ENCODE measurements at regions not wholly inside any gene's neighbourhood (a gene's known extent, or its start where the extent isn't known, plus 50 kb on each side); places are given as distances from the start of the nearest gene placed in this dataset.
"Not testable (repeated sequence)": the region's sequence is repeated elsewhere in the genome, so short reads cannot be mapped to it uniquely, and the experiment has no call there.

- H3K4me3 ChIP-seq (ENCODE audit: low read length) = no peak overlapping the region
- H3K4me1 ChIP-seq (ENCODE audit: insufficient read depth, low read length) = no peaks in the 10 kb centered on the region
- H3K9me3 ChIP-seq (ENCODE audit: low read depth, low read length) = no peaks in the 10 kb centered on the region
- no peaks in the 10 kb centered on the region for H3K27me3 ChIP-seq (ENCODE audit: insufficient read depth, low read length)
Measured at GRCh38 chr9:30928045-30928444, 1456.4 kb upstream of the ACO1 start.

DNA sequence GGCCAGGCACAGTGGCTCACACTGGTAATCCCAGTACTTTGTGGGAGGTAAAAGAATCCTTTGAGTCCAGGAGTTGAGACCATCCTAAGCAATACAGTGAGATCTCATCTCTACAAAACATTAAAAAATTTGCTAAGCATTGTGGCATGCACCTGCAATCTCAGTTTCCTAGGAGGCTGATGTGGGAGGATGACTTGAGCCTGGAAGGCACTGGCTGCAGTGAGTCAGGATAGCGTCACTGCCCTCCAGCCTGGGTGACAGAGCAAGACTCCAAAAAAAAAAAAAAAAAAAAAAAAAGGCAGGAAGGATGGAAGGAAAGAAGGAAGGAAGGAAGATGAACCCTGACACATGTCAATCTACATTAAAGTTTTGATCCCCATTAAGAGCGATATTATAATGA is 1452.2 kb upstream of the ACO1 start:
- H3K4me1 ChIP-seq (ENCODE audit: insufficient read depth, low read length) = no peaks in the 10 kb centered on the region
- no peaks in the 10 kb centered on the region for H3K9me3 ChIP-seq (ENCODE audit: low read depth, low read length)
- no peaks in the 10 kb centered on the region for H3K27me3 ChIP-seq (ENCODE audit: insufficient read depth, low read length)
- H3K4me3 ChIP-seq (ENCODE audit: low read length) = no peak overlapping the region

GRCh38 chr9:30935730-30936129 is 1448.7 kb upstream of the ACO1 start:
- H3K27me3 ChIP-seq (ENCODE audit: insufficient read depth, low read length) = no peaks in the 10 kb centered on the region
- no peaks in the 10 kb centered on the region for H3K9me3 ChIP-seq (ENCODE audit: low read depth, low read length)
- no peaks in the 10 kb centered on the region for H3K4me1 ChIP-seq (ENCODE audit: insufficient read depth, low read length)
- H3K4me3 ChIP-seq (ENCODE audit: low read length) = no peak overlapping the region

DNA sequence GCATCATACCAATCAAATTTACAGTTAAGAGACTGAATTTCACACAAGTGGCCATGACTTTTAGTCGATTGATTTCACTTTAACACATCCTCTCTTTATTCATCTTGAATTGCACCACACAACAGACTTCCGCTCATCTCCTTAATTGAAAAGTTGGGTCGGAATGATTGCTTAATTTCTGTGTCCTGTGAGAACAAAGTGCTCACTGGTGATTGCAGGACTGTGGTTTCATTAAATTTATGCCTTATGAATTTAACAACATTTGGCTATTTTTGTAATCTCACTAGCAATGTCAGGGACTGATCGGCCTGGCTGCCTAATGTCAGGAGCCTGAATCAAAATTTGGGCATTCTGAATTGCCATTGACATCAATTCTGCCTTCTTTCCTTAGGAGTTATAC is 1447.3 kb upstream of the ACO1 start:
- no peaks in the 10 kb centered on the region for H3K4me1 ChIP-seq (ENCODE audit: insufficient read depth, low read length)
- no peaks in the 10 kb centered on the region for H3K9me3 ChIP-seq (ENCODE audit: low read depth, low read length)
- H3K27me3 ChIP-seq (ENCODE audit: insufficient read depth, low read length) = no peaks in the 10 kb centered on the region
- H3K4me3 ChIP-seq (ENCODE audit: low read length) = no peak overlapping the region

GRCh38 chr9:30942852-30943251 is 1441.6 kb upstream of the ACO1 start:
- not testable (repeated sequence) for H3K4me3 ChIP-seq (ENCODE audit: low read length)

GRCh38 chr9:30943446-30944224 is 1440.8 kb upstream of the ACO1 start:
- no peaks in the 10 kb centered on the region for H3K4me1 ChIP-seq (ENCODE audit: insufficient read depth, low read length)
- no peak overlapping the region for H3K4me3 ChIP-seq (ENCODE audit: low read length)
- H3K27me3 ChIP-seq (ENCODE audit: insufficient read depth, low read length) = no peaks in the 10 kb centered on the region
- no peaks in the 10 kb centered on the region for H3K9me3 ChIP-seq (ENCODE audit: low read depth, low read length)

More at GRCh38 chr9:30942852-30943251, 1441.6 kb upstream of the ACO1 start:
- H3K27me3 ChIP-seq (ENCODE audit: insufficient read depth, low read length); H3K4me1 ChIP-seq (ENCODE audit: insufficient read depth, low read length); H3K9me3 ChIP-seq (ENCODE audit: low read depth, low read length): not testable (repeated sequence)

GRCh38 chr9:30944225-30944569 is 1440.2 kb upstream of the ACO1 start:
- Histone ChIP-seq H3K9me3 (ENCODE audit: low read depth, low read length) (no peaks in the 10 kb centered on the region), H3K27me3 (ENCODE audit: insufficient read depth, low read length) (no peaks in the 10 kb centered on the region), H3K4me3 (ENCODE audit: low read length) (no peak overlapping the region), H3K4me1 (ENCODE audit: insufficient read depth, low read length) (no peaks in the 10 kb centered on the region)

- Histone ChIP-seq H3K4me1 (ENCODE audit: insufficient read depth, low read length) (no peaks in the 10 kb centered on the region), H3K9me3 (ENCODE audit: low read depth, low read length) (no peaks in the 10 kb centered on the region), H3K27me3 (ENCODE audit: insufficient read depth, low read length) (no peaks in the 10 kb centered on the region), H3K4me3 (ENCODE audit: low read length) (no peak overlapping the region)
Measured at GRCh38 chr9:30944741-30945280, 1439.6 kb upstream of the ACO1 start.

DNA sequence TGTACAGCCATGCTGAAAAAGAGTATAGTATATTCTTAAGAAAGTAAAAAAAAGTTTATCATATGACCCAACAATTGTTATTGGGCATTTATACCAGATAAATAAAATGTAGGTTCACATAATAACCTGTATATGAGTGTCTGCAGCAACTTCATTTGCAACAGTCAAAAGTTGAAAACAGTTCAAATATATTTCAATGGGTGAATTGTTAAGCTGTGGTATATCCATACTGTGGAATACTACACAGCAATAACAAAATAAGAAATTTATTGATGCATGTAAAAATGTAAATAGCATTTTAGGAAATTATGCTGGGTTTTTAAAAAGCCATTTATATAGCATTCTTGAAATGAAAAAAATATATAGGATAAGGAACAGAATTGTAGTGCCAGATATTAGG is 1420.1 kb upstream of the ACO1 start:
- Histone ChIP-seq H3K9me3 (ENCODE audit: low read depth, low read length) (no peaks in the 10 kb centered on the region), H3K4me1 (ENCODE audit: insufficient read depth, low read length) (no peaks in the 10 kb centered on the region), H3K27me3 (ENCODE audit: insufficient read depth, low read length) (no peaks in the 10 kb centered on the region), H3K4me3 (ENCODE audit: low read length) (no peak overlapping the region)

- no peaks in the 10 kb centered on the region for H3K9me3 ChIP-seq (ENCODE audit: low read depth, low read length)
- H3K4me1 ChIP-seq (ENCODE audit: insufficient read depth, low read length) = no peaks in the 10 kb centered on the region
- H3K4me3 ChIP-seq (ENCODE audit: low read length) = no peak overlapping the region
- no peaks in the 10 kb centered on the region for H3K27me3 ChIP-seq (ENCODE audit: insufficient read depth, low read length)
Measured at GRCh38 chr9:30967476-30967875, 1417.0 kb upstream of the ACO1 start.

- no peak overlapping the region for H3K4me3 ChIP-seq (ENCODE audit: low read length)
- no peaks in the 10 kb centered on the region for H3K9me3 ChIP-seq (ENCODE audit: low read depth, low read length)
- no peaks in the 10 kb centered on the region for H3K27me3 ChIP-seq (ENCODE audit: insufficient read depth, low read length)
- H3K4me1 ChIP-seq (ENCODE audit: insufficient read depth, low read length) = no peaks in the 10 kb centered on the region
Measured at GRCh38 chr9:30970186-30970585, 1414.3 kb upstream of the ACO1 start.

- Histone ChIP-seq H3K4me1 (ENCODE audit: insufficient read depth, low read length) (no peaks in the 10 kb centered on the region), H3K27me3 (ENCODE audit: insufficient read depth, low read length) (no peaks in the 10 kb centered on the region), H3K4me3 (ENCODE audit: low read length) (no peak overlapping the region), H3K9me3 (ENCODE audit: low read depth, low read length) (no peaks in the 10 kb centered on the region)
Measured at GRCh38 chr9:30970812-30971211, 1413.6 kb upstream of the ACO1 start.

DNA sequence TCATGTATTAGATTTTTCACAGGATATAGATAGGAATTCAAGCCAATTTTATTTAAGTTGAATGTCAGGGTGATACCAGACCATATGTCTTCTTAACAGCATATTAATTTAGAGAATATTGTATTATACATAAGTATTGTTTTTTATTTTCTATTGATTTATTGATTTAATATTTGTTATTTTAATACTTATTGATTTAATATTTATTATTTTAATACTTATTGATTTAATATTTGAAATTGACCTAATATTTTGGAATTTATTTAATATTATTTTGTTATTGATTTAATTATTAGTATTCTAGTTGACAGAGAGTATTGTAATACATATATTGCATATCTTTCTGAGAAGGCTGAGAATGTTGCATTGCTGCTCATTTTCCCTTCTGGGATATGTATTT is 1411.8 kb upstream of the ACO1 start:
- Histone ChIP-seq H3K4me3 (ENCODE audit: low read length) (no peak overlapping the region), H3K4me1 (ENCODE audit: insufficient read depth, low read length) (no peaks in the 10 kb centered on the region), H3K27me3 (ENCODE audit: insufficient read depth, low read length) (no peaks in the 10 kb centered on the region), H3K9me3 (ENCODE audit: low read depth, low read length) (no peaks in the 10 kb centered on the region)

DNA sequence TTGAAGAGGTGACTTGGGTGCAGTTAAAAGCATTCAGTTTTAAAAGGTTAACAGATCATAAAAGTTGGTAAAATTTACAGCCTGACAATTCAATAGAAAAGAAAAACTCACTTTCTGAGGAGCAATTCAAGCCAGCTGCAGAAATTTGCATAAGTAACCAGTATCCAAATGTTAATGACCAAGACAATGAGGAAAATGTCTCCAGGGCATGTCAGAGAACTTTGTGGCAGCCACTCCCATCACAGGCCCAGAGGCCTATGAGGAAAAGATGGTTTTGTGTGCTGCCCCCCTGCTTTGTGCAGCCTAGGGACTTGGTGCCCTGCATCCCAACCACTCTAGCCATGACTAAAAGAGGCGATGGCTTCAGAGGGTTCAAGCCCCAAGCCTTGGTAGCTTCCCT is 1406.5 kb upstream of the ACO1 start:
- H3K4me3 ChIP-seq (ENCODE audit: low read length) = no peak overlapping the region
- H3K4me1 ChIP-seq (ENCODE audit: insufficient read depth, low read length) = no peaks in the 10 kb centered on the region
- no peaks in the 10 kb centered on the region for H3K9me3 ChIP-seq (ENCODE audit: low read depth, low read length)
- no peaks in the 10 kb centered on the region for H3K27me3 ChIP-seq (ENCODE audit: insufficient read depth, low read length)

DNA sequence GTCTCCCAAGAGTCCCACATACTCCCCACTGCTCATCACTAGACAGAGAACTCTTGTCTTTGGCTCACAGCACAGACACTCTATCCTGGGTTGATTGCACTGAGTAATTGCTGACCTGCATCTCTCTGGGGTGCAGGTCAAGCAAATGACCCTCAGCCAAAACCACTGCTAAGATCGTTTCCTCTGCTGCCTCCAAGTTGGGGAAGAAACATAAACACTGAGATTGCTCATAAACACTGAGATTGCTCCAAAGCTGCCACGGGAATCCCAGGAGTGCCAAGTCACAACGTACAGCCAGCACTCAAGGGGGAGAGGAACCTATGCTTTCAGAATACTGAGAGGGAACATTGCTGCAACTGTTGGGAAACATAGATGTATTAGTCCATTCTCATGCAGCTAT is 1402.1 kb upstream of the ACO1 start:
- Histone ChIP-seq H3K4me3 (ENCODE audit: low read length) (no peak overlapping the region), H3K4me1 (ENCODE audit: insufficient read depth, low read length) (no peaks in the 10 kb centered on the region), H3K9me3 (ENCODE audit: low read depth, low read length) (no peaks in the 10 kb centered on the region), H3K27me3 (ENCODE audit: insufficient read depth, low read length) (no peaks in the 10 kb centered on the region)
